HG03039 (cell line): ENCODE measurements at regions not wholly inside any gene's neighbourhood (a gene's known extent, or its start where the extent isn't known, plus 50 kb on each side); places are given as distances from the start of the nearest gene placed in this dataset.

Experiments
- ATAC-seq: cut with Tn5 transposase; IDR thresholded peaks from one replicate; pipeline ENCODE4 v1.9.1; 2021; ENCODE audit warnings: mild to moderate bottlenecking, moderate library complexity; ENCODE audit not compliant: unreplicated experiment

DNA sequence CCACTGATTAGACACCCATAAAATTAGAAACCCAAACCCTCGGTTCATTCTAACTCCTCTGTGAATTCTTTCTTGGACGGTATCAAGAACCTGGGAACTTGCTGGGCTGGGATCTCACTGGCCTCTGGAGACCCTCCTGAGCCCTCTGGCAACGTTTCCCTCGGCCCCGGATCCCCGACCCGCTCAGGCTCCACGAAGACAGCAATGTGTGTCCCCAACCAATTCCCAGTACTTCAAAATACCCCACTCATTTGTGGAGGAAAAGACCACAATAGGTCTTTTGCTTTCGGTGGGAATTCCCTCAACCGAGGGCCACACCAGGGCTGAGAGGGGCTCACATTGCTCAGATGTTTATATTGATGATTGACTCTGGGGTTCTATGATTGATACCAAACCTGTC, 117.9 kb upstream of the PRR20G start:
- no peak for ATAC-seq

- no peak for ATAC-seq
Observed at GRCh38 chr3:127405010-127405598, 117.3 kb upstream of the PRR20G start.

DNA sequence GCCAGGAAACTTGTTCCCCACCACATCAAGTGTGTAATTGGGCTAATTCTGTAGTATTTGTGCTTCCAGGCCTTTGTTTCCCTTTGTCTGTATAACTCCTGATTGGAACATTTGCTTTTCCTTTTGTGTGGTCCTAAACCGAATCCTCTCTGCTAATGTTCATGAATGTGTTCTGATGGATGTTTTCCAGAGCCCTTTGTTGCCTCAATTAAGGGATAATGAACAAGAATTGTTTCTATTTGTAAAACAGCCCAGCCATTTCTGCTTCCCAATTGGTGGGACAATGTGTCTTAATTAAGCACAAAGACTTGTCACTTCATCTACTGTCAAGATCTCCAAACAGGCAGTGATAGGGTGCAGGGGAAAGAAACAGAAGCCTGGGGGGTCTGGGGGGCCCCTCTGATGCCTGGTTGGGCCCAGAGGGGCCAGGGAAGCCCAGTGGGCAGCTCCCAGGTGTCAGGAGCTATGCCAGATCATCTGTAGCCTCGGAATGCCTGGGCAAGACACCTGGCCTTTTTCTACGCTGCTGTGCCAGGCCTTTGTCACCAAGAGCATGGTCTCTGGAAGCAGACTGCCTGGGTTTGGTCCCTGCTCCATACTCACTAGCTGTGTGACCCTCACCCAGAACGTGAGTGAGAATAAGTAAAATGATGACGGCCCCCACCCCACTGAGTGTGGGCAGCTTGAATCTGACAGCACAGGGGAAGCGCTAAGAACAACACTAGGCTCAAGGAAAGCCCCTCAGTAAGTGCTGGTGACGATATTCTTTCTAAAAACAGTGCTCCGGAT, 116.6 kb upstream of the PRR20G start:
- ATAC-seq, result no peak

DNA sequence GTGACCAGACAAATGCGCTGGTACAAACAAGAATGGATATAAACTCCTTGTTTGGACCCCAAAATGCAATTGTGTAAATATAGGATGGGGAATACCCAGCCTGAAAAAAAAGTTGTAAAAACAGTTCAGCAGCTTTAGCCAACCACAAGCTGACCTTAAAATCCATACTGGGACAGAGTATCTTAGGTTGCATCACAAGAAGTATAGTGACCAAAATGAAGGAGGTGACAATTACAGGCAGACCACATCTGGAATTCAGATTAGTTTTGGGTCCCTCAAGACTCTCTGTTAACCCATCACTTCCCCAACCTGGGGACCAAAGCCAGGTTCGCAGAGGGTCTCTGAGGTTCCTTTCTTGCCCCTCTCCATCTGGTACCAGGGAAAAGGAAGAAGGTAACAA, 115.9 kb upstream of the PRR20G start:
- no peak for ATAC-seq

GRCh38 chr3:127399154-127399553, 111.3 kb upstream of the PRR20G start:
- ATAC-seq, result no peak

GRCh38 chr3:127396473-127396872, 108.6 kb upstream of the PRR20G start:
- ATAC-seq, result no peak

DNA sequence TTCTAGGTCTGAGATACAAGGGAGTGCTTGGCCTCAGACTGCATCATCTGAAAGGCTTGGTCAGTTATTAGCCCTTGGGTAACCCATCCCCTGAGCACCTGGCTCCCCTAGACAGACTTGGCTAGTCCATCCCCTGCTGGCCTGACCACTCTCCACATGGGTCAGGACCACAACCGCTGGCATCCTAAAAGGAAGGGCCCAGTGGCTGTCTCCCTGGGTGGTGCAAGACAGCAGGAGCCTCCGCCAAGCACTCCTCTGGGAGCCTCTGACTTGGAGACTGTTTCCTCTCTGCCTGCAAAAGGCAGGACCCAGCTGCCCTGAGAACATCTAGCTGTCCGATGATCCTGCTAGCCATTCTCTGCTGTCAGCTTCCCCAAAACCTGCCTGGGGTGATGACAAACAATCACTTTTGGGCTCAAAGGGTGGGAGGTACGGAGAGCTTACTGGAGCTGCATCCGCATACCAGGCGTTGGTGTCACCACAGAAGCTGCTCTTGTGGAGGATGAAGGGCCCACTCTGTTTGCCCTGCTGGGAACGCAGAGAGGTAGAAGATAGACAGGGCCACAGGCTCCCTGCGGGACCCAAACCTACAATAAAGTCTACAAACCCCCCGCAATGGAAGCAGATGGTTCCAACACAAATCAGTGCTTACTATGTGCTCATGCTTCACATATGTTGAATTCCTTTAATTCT, 108.0 kb upstream of the PRR20G start:
- ATAC-seq, result no peak

- ATAC-seq, result no peak
Observed at GRCh38 chr3:127394984-127395662, 107.3 kb upstream of the PRR20G start.

- no peak for ATAC-seq
Observed at GRCh38 chr3:127394031-127394430, 106.2 kb upstream of the PRR20G start.

- no peak for ATAC-seq
Observed at GRCh38 chr3:127393131-127393820, 105.4 kb upstream of the PRR20G start.

- ATAC-seq, result no peak
Observed at GRCh38 chr3:127392156-127392490, 104.3 kb upstream of the PRR20G start.

DNA sequence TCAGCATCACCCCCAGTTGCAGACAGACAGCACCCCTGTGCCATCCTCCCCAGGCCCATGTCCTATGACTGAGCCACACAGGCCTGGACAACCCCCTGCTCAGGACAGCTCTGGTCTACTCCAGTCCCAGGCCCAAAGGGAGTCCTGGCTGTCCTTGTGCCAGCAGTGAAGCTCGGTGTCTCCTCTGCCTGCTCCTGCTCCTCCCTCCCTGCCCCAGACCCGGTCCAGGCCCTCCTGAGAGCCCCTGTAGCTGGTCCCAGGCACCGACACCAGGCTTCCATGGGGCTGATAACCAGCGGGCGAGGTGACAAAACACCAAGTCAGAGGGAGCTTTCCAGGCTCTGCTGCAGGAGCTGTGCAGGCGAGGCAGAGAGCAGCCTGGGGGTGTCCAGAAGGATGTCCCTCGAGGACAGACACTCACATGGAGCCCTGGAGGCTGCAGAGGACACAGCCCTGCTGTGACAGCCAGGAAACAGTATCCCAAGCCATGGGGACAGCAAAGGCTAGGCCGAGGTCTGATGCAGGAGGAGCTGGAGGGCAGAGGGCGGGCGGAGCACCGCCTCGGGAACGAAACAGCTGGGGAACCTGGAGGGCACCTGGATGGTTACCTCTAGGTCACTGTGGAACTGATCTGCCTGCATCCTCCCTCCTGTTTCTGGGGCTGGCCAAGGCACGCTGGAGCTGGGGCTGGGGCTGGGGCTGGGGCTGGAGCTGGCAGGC, 103.8 kb upstream of the PRR20G start:
- ATAC-seq, result no peak

GRCh38 chr3:127390365-127391025, 102.6 kb upstream of the PRR20G start:
- ATAC-seq, result no peak

GRCh38 chr3:127389913-127390312, 102.1 kb upstream of the PRR20G start:
- ATAC-seq, result no peak

GRCh38 chr3:127389420-127389819, 101.6 kb upstream of the PRR20G start:
- ATAC-seq, result no peak

GRCh38 chr3:127388427-127388826, 100.6 kb upstream of the PRR20G start:
- no peak for ATAC-seq

GRCh38 chr3:127387556-127388153, 99.8 kb upstream of the PRR20G start:
- no peak for ATAC-seq

DNA sequence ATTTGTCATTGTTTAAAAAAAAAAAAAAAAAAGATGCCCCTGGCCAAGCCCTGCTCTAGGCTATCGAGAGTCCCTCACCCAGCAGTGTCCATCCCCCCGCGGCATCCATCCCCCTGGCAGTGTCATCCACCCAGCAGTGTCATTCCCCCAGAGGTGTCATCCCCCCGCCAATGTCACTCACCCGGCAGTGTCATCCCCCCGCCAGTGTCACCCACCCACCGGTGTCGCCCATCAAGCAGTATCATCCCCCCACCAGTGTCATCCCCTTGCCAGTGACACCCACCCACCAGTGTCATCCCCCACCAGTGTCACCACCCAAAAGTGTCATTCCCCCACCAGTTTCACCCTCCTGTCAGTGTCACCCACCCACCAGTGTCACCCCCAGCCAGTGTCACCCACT, 99.3 kb upstream of the PRR20G start:
- ATAC-seq, result no peak

DNA sequence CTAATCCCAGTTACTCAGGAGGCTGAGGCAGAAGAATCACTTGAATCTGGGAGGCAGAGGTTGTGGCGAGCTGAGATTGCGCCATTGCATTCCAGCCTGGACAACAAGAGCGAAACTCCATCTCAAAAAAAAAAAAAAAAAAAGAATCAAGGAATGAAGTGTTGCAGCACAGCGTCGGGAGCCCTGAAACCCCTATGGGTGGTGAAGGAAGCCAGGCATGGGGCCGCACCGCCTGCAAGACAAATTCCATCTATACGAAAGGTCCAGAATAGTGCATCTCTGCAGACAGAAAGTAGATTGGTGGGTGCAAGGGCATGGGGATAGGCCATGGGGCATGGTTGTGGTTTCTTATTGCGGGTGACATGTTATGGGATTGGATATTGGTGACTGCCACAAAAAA, 98.6 kb upstream of the PRR20G start:
- no peak for ATAC-seq

DNA sequence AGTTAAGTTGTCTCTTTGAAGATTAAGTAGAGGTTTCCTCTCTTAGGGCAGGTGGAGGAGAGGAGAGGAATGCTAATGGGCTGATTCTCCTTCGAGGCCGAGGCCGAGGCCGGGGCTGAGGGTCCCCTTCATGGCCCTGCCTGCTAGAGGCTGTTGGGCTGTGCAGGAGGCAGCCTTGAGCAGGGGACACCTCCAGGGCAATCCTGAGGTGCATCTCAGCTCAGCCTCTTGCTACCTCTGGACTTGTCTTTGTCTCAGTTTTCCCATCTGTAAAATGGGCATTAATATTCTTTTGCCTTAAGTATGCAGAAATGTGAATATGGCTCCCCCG, 97.7 kb upstream of the PRR20G start:
- no peak for ATAC-seq
